GM19023 (cell line): ENCODE measurements at regions not wholly inside any gene's neighbourhood (a gene's known extent, or its start where the extent isn't known, plus 50 kb on each side); places are given as distances from the start of the nearest gene placed in this dataset.

Experiments
- ATAC-seq: cut with Tn5 transposase; IDR thresholded peaks from one replicate; pipeline ENCODE4 v1.9.1; 2021; ENCODE audit warnings: mild to moderate bottlenecking, moderate library complexity; ENCODE audit not compliant: unreplicated experiment

GRCh38 chr1:91152331-91152730 is 130.5 kb upstream of the ZNF644 start:
- ATAC-seq = no peak

GRCh38 chr1:91151702-91152101 is 129.9 kb upstream of the ZNF644 start:
- no peak for ATAC-seq

GRCh38 chr1:91148641-91149069 is 126.8 kb upstream of the ZNF644 start:
- ATAC-seq = no peak

- no peak for ATAC-seq
Measured at GRCh38 chr1:91141858-91142257, 120.0 kb upstream of the ZNF644 start.

- no peak for ATAC-seq
Measured at GRCh38 chr1:91138959-91139358, 117.1 kb upstream of the ZNF644 start.

- ATAC-seq = no peak
Measured at GRCh38 chr1:91137173-91137852, 115.5 kb upstream of the ZNF644 start.

GRCh38 chr1:91135799-91136198 is 114.0 kb upstream of the ZNF644 start:
- ATAC-seq = no peak

GRCh38 chr1:91133248-91133647 is 111.4 kb upstream of the ZNF644 start:
- ATAC-seq = no peak

- ATAC-seq = no peak
Measured at GRCh38 chr1:91130256-91130985, 108.6 kb upstream of the ZNF644 start.

- ATAC-seq = no peak
Measured at GRCh38 chr1:91129458-91129857, 107.6 kb upstream of the ZNF644 start.

GRCh38 chr1:91129017-91129416 is 107.2 kb upstream of the ZNF644 start:
- ATAC-seq = no peak

- ATAC-seq = no peak
Measured at GRCh38 chr1:91124989-91125417, 103.2 kb upstream of the ZNF644 start.

GRCh38 chr1:91124290-91124985 is 102.6 kb upstream of the ZNF644 start:
- no peak for ATAC-seq

- ATAC-seq = no peak
Measured at GRCh38 chr1:91123773-91124172, 101.9 kb upstream of the ZNF644 start.

GRCh38 chr1:91123319-91123718 is 101.5 kb upstream of the ZNF644 start:
- no peak for ATAC-seq

- ATAC-seq = no peak
Measured at GRCh38 chr1:91122106-91122717, 100.4 kb upstream of the ZNF644 start.

GRCh38 chr1:91121366-91121765 is 99.5 kb upstream of the ZNF644 start:
- no peak for ATAC-seq

GRCh38 chr1:91120936-91121335 is 99.1 kb upstream of the ZNF644 start:
- no peak for ATAC-seq

GRCh38 chr1:91120421-91120820 is 98.6 kb upstream of the ZNF644 start:
- no peak for ATAC-seq

GRCh38 chr1:91104712-91105111 is 82.9 kb upstream of the ZNF644 start:
- ATAC-seq = no peak

- no peak for ATAC-seq
Measured at GRCh38 chr1:91101328-91101727, 79.5 kb upstream of the ZNF644 start.
